ENCODE measurements at regions not wholly inside any gene's neighbourhood (a gene's known extent, or its start where the extent isn't known, plus 50 kb on each side); places are given as distances from the start of the nearest gene placed in this dataset.

DNA sequence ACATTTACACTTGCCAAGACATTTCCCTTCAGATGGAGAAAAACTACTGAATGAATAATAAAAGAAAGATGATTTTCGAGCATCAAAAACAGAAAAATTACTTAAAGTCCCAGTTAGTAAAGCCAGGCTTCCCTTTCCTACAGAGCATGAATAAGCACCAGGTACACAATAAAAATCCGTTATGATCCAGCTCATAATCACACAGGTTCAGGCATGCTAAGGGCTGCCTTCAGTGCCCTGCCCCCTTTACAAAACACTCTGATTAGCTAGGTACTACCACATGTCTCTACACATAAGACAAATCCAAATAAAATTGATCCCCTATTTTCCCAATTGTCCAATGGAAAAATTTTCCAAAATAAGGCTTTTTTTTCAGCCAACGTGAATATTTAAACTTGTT is 413.2 kb upstream of the LRATD1 start:
- intact Hi-C loops (cut with micrococcal nuclease; ENCODE audit: unreplicated experiment) = no loop called here

DNA sequence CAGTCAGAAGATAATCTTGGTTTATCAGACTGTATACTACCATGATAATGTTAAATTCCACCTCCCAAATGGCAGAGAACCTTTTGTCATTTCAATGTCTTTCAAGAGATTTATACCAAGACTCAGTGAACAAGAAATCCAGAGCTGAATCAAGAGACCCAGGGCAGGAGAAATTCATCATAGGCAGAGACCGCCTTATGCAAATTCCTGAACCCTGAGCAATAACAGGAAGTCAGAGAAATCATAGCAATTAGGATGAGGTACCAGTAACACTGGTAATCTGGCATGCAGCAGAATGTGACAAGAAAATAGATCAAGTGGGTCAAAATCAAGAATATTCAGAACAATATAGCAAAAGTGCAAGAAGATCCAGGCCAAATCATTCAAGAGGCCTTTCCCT is 412.4 kb upstream of the LRATD1 start:
- ChIA-PET POLR2A (no interaction called here), CTCF (ENCODE audit: unreplicated experiment) (no interaction called here)
- intact Hi-C loops (cut with micrococcal nuclease; ENCODE audit: unreplicated experiment) = no loop called here
- H2AFZ ChIP-seq (ENCODE audit: low read length) = no peak overlapping the region
- no peak overlapping the region for H3K4me2 ChIP-seq (ENCODE audit: low read length)
- no peaks in the 10 kb centered on the region for H4K20me1 ChIP-seq (ENCODE audit: insufficient read depth, low read length)
- H3K79me2 ChIP-seq (ENCODE audit: insufficient read depth, low read depth, low read length) = no peaks in the 10 kb centered on the region
- H3K4me1 ChIP-seq (ENCODE audit: insufficient read depth, low read length, poor library complexity, severe bottlenecking) = no peaks in the 10 kb centered on the region
- BruUV-seq (replicated peaks) = no TSS peak
- no peaks in the 10 kb centered on the region for H3K9me2 ChIP-seq (ENCODE audit: insufficient read depth, low read length)
- TF ChIP-seq EZH2phosphoT487 (IDR thresholded peaks at IDR 0.05; ENCODE audit: borderline replicate concordance, low read depth, low read length) = no peak
- TF ChIP-seq, protein P1, sequence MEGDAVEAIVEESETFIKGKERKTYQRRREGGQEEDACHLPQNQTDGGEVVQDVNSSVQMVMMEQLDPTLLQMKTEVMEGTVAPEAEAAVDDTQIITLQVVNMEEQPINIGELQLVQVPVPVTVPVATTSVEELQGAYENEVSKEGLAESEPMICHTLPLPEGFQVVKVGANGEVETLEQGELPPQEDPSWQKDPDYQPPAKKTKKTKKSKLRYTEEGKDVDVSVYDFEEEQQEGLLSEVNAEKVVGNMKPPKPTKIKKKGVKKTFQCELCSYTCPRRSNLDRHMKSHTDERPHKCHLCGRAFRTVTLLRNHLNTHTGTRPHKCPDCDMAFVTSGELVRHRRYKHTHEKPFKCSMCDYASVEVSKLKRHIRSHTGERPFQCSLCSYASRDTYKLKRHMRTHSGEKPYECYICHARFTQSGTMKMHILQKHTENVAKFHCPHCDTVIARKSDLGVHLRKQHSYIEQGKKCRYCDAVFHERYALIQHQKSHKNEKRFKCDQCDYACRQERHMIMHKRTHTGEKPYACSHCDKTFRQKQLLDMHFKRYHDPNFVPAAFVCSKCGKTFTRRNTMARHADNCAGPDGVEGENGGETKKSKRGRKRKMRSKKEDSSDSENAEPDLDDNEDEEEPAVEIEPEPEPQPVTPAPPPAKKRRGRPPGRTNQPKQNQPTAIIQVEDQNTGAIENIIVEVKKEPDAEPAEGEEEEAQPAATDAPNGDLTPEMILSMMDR (conservative IDR thresholded peaks at IDR 0.05; ENCODE audit: low read length) = no peak
- no peak overlapping the region for H3K27ac ChIP-seq (ENCODE audit: low read depth, low read length, poor library complexity, severe bottlenecking)
- H3K36me3 ChIP-seq (ENCODE audit: insufficient read depth, low read length) = no peaks in the 10 kb centered on the region
- no peaks in the 10 kb centered on the region for H3K9me3 ChIP-seq (ENCODE audit: low read length)
- H3K4me3 ChIP-seq (ENCODE audit: low read depth, low read length, poor library complexity, severe bottlenecking) = no peak overlapping the region
- DNase-seq (ENCODE audit: low spot score) = no peak

More for the DNA sequence above, 413.2 kb upstream of the LRATD1 start:
- Histone ChIP-seq H3K9me3 (ENCODE audit: low read length) (no peaks in the 10 kb centered on the region), H3K9me2 (ENCODE audit: insufficient read depth, low read length) (no peaks in the 10 kb centered on the region), H3K27ac (ENCODE audit: low read depth, low read length, poor library complexity, severe bottlenecking) (no peak overlapping the region), H3K36me3 (ENCODE audit: insufficient read depth, low read length) (no peaks in the 10 kb centered on the region), H3K4me1 (ENCODE audit: insufficient read depth, low read length, poor library complexity, severe bottlenecking) (no peaks in the 10 kb centered on the region), H2AFZ (ENCODE audit: low read length) (no peak overlapping the region), H4K20me1 (ENCODE audit: insufficient read depth, low read length) (no peaks in the 10 kb centered on the region), H3K79me2 (ENCODE audit: insufficient read depth, low read depth, low read length) (no peaks in the 10 kb centered on the region), H3K4me3 (ENCODE audit: low read depth, low read length, poor library complexity, severe bottlenecking) (no peak overlapping the region), H3K4me2 (ENCODE audit: low read length) (no peak overlapping the region)
- BruUV-seq (replicated peaks) = no TSS peak
- TF ChIP-seq EZH2phosphoT487 (IDR thresholded peaks at IDR 0.05; ENCODE audit: borderline replicate concordance, low read depth, low read length) = no peak
- TF ChIP-seq, protein P1 (conservative IDR thresholded peaks at IDR 0.05; ENCODE audit: low read length) = no peak
- DNase-seq (ENCODE audit: low spot score) = no peak
- CTCF ChIA-PET (ENCODE audit: unreplicated experiment) = no interaction called here
- POLR2A ChIA-PET = no interaction called here

DNA sequence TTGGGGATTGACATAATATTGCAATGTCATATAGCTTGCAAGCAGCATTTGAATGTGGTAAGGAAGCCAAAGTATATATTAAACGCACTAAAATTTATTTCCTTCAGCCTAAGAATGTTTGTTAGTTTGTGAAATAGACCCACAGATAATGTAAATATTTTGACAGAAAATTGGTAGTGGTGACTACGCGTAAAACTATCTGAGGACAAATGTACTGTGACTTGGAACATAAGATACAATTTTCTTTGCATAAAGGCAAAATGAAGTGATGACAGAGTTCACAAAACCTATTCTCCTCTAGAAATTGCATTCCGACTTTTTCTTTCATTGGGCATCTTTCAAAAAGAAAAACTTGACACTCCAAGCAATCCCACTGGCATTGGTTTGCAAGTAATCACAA is 411.1 kb upstream of the LRATD1 start:
- no peaks in the 10 kb centered on the region for H3K4me1 ChIP-seq (ENCODE audit: insufficient read depth, low read length, poor library complexity, severe bottlenecking)
- ChIA-PET CTCF (ENCODE audit: unreplicated experiment) (no interaction called here), POLR2A (no interaction called here)
- H3K27ac ChIP-seq (ENCODE audit: low read depth, low read length, poor library complexity, severe bottlenecking) = no peak overlapping the region
- no peak for TF ChIP-seq EZH2phosphoT487 (IDR thresholded peaks at IDR 0.05; ENCODE audit: borderline replicate concordance, low read depth, low read length)
- TF ChIP-seq, protein P1 (conservative IDR thresholded peaks at IDR 0.05; ENCODE audit: low read length) = no peak
- H3K4me2 ChIP-seq (ENCODE audit: low read length) = no peak overlapping the region
- no peaks in the 10 kb centered on the region for H3K36me3 ChIP-seq (ENCODE audit: insufficient read depth, low read length)
- no peaks in the 10 kb centered on the region for H3K9me3 ChIP-seq (ENCODE audit: low read length)
- intact Hi-C loops (cut with micrococcal nuclease; ENCODE audit: unreplicated experiment) = no loop called here
- no peak overlapping the region for H2AFZ ChIP-seq (ENCODE audit: low read length)
- no peaks in the 10 kb centered on the region for H3K79me2 ChIP-seq (ENCODE audit: insufficient read depth, low read depth, low read length)
- no TSS peak for BruUV-seq (replicated peaks)
- H3K9me2 ChIP-seq (ENCODE audit: insufficient read depth, low read length) = no peaks in the 10 kb centered on the region
- H3K4me3 ChIP-seq (ENCODE audit: low read depth, low read length, poor library complexity, severe bottlenecking) = no peak overlapping the region
- no peak for DNase-seq (ENCODE audit: low spot score)
- no peaks in the 10 kb centered on the region for H4K20me1 ChIP-seq (ENCODE audit: insufficient read depth, low read length)
